ENCODE measurements at regions not wholly inside any gene's neighbourhood (a gene's known extent, or its start where the extent isn't known, plus 50 kb on each side); places are given as distances from the start of the nearest gene placed in this dataset.
"Not testable (repeated sequence)": the region's sequence is repeated elsewhere in the genome, so short reads cannot be mapped to it uniquely, and the experiment has no call there.

- Histone ChIP-seq H2BK5ac (ENCODE audit: low read length) (no peak overlapping the region), H4K5ac (ENCODE audit: low read length) (no peak overlapping the region), H3K23ac (ENCODE audit: low read length) (no peak overlapping the region), H4K8ac (ENCODE audit: low read depth, low read length) (no peak overlapping the region), H2AK5ac (ENCODE audit: low read length) (no peak overlapping the region), H2BK15ac (replicated peaks; ENCODE audit: low read depth) (no peak overlapping the region), H3K4me1 (ENCODE audit: control insufficient read depth, low read depth, low read length) (no peaks in the 10 kb centered on the region), H3K4ac (ENCODE audit: low read depth, low read length) (no peak overlapping the region), H2BK120ac (ENCODE audit: low read depth, low read length) (no peak overlapping the region), H3K36me3 (ENCODE audit: control insufficient read depth, insufficient read depth, low read length) (no peaks in the 10 kb centered on the region), H3K79me2 (ENCODE audit: control insufficient read depth, insufficient read depth, low read length) (no peaks in the 10 kb centered on the region), H3K18ac (ENCODE audit: low read length) (no peak overlapping the region), H3K79me1 (ENCODE audit: low read length) (no peaks in the 10 kb centered on the region), H3K4me3 (ENCODE audit: low read length) (no peak overlapping the region), H3K9ac (ENCODE audit: low read length) (no peak overlapping the region), H3K4me2 (ENCODE audit: low read length) (no peak overlapping the region), H3K27me3 (ENCODE audit: insufficient read depth, low read length, poor library complexity) (no peaks in the 10 kb centered on the region), H3K56ac (ENCODE audit: low read length) (no peak overlapping the region), H3K27ac (ENCODE audit: low read depth, low read length) (no peak overlapping the region)
- no CpG with 5 or more reads among the region's 7 CpGs for WGBS (ENCODE audit: extremely low coverage, insufficient coverage, low lambda C conversion rate)
- DNase-seq, result peak; percentile 81
Measured at GRCh38 chr10:121324678-121325213, 273.5 kb downstream of the FGFR2 start.

GRCh38 chr10:121325490-121326231, 272.6 kb downstream of the FGFR2 start:
- Histone ChIP-seq H3K36me3 (ENCODE audit: control insufficient read depth, insufficient read depth, low read length) (no peaks in the 10 kb centered on the region), H3K4me1 (ENCODE audit: control insufficient read depth, low read depth, low read length) (no peaks in the 10 kb centered on the region), H2BK5ac (ENCODE audit: low read length) (no peak overlapping the region), H3K4ac (ENCODE audit: low read depth, low read length) (peak overlapping the region; percentile 11), H3K56ac (ENCODE audit: low read length) (no peak overlapping the region), H4K8ac (ENCODE audit: low read depth, low read length) (no peak overlapping the region), H3K27me3 (ENCODE audit: insufficient read depth, low read length, poor library complexity) (no peaks in the 10 kb centered on the region), H4K5ac (ENCODE audit: low read length) (no peak overlapping the region), H3K23ac (ENCODE audit: low read length) (no peak overlapping the region), H3K27ac (ENCODE audit: low read depth, low read length) (no peak overlapping the region), H2BK120ac (ENCODE audit: low read depth, low read length) (no peak overlapping the region), H2AK5ac (ENCODE audit: low read length) (no peak overlapping the region), H2BK15ac (replicated peaks; ENCODE audit: low read depth) (no peak overlapping the region), H3K79me1 (ENCODE audit: low read length) (no peaks in the 10 kb centered on the region), H3K18ac (ENCODE audit: low read length) (no peak overlapping the region), H3K4me2 (ENCODE audit: low read length) (no peak overlapping the region), H3K4me3 (ENCODE audit: low read length) (no peak overlapping the region), H3K79me2 (ENCODE audit: control insufficient read depth, insufficient read depth, low read length) (no peaks in the 10 kb centered on the region), H3K9ac (ENCODE audit: low read length) (no peak overlapping the region)
- WGBS (ENCODE audit: extremely low coverage, insufficient coverage, low lambda C conversion rate), result no CpG with 5 or more reads among the region's 5 CpGs
- no peak for DNase-seq

- H3K4ac ChIP-seq (ENCODE audit: low read depth, low read length), result no peak overlapping the region
- H2AK5ac ChIP-seq (ENCODE audit: low read length), result no peak overlapping the region
- no peak overlapping the region for H3K4me3 ChIP-seq (ENCODE audit: low read length)
- DNase-seq, result peak; percentile 54
- no peak overlapping the region for H2BK120ac ChIP-seq (ENCODE audit: low read depth, low read length)
- no peak overlapping the region for H3K4me2 ChIP-seq (ENCODE audit: low read length)
- H4K8ac ChIP-seq (ENCODE audit: low read depth, low read length), result no peak overlapping the region
- no peak overlapping the region for H2BK5ac ChIP-seq (ENCODE audit: low read length)
- no peak overlapping the region for H4K5ac ChIP-seq (ENCODE audit: low read length)
- H3K27me3 ChIP-seq (ENCODE audit: insufficient read depth, low read length, poor library complexity), result no peaks in the 10 kb centered on the region
- no CpG with 5 or more reads among the region's 4 CpGs for WGBS (ENCODE audit: extremely low coverage, insufficient coverage, low lambda C conversion rate)
- H3K79me1 ChIP-seq (ENCODE audit: low read length), result no peaks in the 10 kb centered on the region
- H3K79me2 ChIP-seq (ENCODE audit: control insufficient read depth, insufficient read depth, low read length), result no peaks in the 10 kb centered on the region
- no peaks in the 10 kb centered on the region for H3K4me1 ChIP-seq (ENCODE audit: control insufficient read depth, low read depth, low read length)
- no peak overlapping the region for H2BK15ac ChIP-seq (replicated peaks; ENCODE audit: low read depth)
- no peak overlapping the region for H3K9ac ChIP-seq (ENCODE audit: low read length)
- H3K56ac ChIP-seq (ENCODE audit: low read length), result no peak overlapping the region
- H3K23ac ChIP-seq (ENCODE audit: low read length), result no peak overlapping the region
- no peaks in the 10 kb centered on the region for H3K36me3 ChIP-seq (ENCODE audit: control insufficient read depth, insufficient read depth, low read length)
- no peak overlapping the region for H3K27ac ChIP-seq (ENCODE audit: low read depth, low read length)
- H3K18ac ChIP-seq (ENCODE audit: low read length), result no peak overlapping the region
Measured at GRCh38 chr10:121326905-121327304, 271.3 kb downstream of the FGFR2 start.

GRCh38 chr10:121327727-121328126, 270.5 kb downstream of the FGFR2 start:
- Histone ChIP-seq H2BK5ac (ENCODE audit: low read length) (no peak overlapping the region), H3K18ac (ENCODE audit: low read length) (no peak overlapping the region), H3K9ac (ENCODE audit: low read length) (no peak overlapping the region), H4K5ac (ENCODE audit: low read length) (no peak overlapping the region), H2AK5ac (ENCODE audit: low read length) (no peak overlapping the region), H3K27me3 (ENCODE audit: insufficient read depth, low read length, poor library complexity) (no peaks in the 10 kb centered on the region), H3K56ac (ENCODE audit: low read length) (no peak overlapping the region), H3K79me2 (ENCODE audit: control insufficient read depth, insufficient read depth, low read length) (no peaks in the 10 kb centered on the region), H3K4ac (ENCODE audit: low read depth, low read length) (no peak overlapping the region), H3K79me1 (ENCODE audit: low read length) (no peaks in the 10 kb centered on the region), H4K8ac (ENCODE audit: low read depth, low read length) (no peak overlapping the region), H3K36me3 (ENCODE audit: control insufficient read depth, insufficient read depth, low read length) (no peaks in the 10 kb centered on the region), H3K23ac (ENCODE audit: low read length) (no peak overlapping the region), H3K4me3 (ENCODE audit: low read length) (no peak overlapping the region), H2BK120ac (ENCODE audit: low read depth, low read length) (no peak overlapping the region), H3K4me2 (ENCODE audit: low read length) (no peak overlapping the region), H3K27ac (ENCODE audit: low read depth, low read length) (no peak overlapping the region), H3K4me1 (ENCODE audit: control insufficient read depth, low read depth, low read length) (no peaks in the 10 kb centered on the region), H2BK15ac (replicated peaks; ENCODE audit: low read depth) (no peak overlapping the region)
- WGBS (ENCODE audit: extremely low coverage, insufficient coverage, low lambda C conversion rate), result no CpG with 5 or more reads among the region's 1 CpG
- DNase-seq, result no peak

GRCh38 chr10:121329631-121330030, 268.6 kb downstream of the FGFR2 start:
- H4K5ac ChIP-seq (ENCODE audit: low read length); H3K4me1 ChIP-seq (ENCODE audit: control insufficient read depth, low read depth, low read length); H3K4ac ChIP-seq (ENCODE audit: low read depth, low read length); H4K8ac ChIP-seq (ENCODE audit: low read depth, low read length); DNase-seq; H2BK5ac ChIP-seq (ENCODE audit: low read length); H3K23ac ChIP-seq (ENCODE audit: low read length); H3K27me3 ChIP-seq (ENCODE audit: insufficient read depth, low read length, poor library complexity); H3K4me2 ChIP-seq (ENCODE audit: low read length); H3K56ac ChIP-seq (ENCODE audit: low read length); H3K9ac ChIP-seq (ENCODE audit: low read length); H3K4me3 ChIP-seq (ENCODE audit: low read length); H3K79me2 ChIP-seq (ENCODE audit: control insufficient read depth, insufficient read depth, low read length); H2BK120ac ChIP-seq (ENCODE audit: low read depth, low read length); H3K27ac ChIP-seq (ENCODE audit: low read depth, low read length); H2BK15ac ChIP-seq (replicated peaks; ENCODE audit: low read depth); H3K36me3 ChIP-seq (ENCODE audit: control insufficient read depth, insufficient read depth, low read length); H3K18ac ChIP-seq (ENCODE audit: low read length); H3K79me1 ChIP-seq (ENCODE audit: low read length); H2AK5ac ChIP-seq (ENCODE audit: low read length): not testable (repeated sequence)
- no CpG with 5 or more reads among the region's 4 CpGs for WGBS (ENCODE audit: extremely low coverage, insufficient coverage, low lambda C conversion rate)

GRCh38 chr10:121330563-121330962, 267.7 kb downstream of the FGFR2 start:
- WGBS (ENCODE audit: extremely low coverage, insufficient coverage, low lambda C conversion rate), result no CpG with 5 or more reads among the region's 1 CpG
- no peak overlapping the region for H3K4me2 ChIP-seq (ENCODE audit: low read length)
- no peak overlapping the region for H3K4ac ChIP-seq (ENCODE audit: low read depth, low read length)
- no peak overlapping the region for H2BK120ac ChIP-seq (ENCODE audit: low read depth, low read length)
- no peak overlapping the region for H2BK15ac ChIP-seq (replicated peaks; ENCODE audit: low read depth)
- no peak overlapping the region for H3K18ac ChIP-seq (ENCODE audit: low read length)
- H2AK5ac ChIP-seq (ENCODE audit: low read length), result no peak overlapping the region
- no peak for DNase-seq
- H3K27ac ChIP-seq (ENCODE audit: low read depth, low read length), result no peak overlapping the region
- H4K5ac ChIP-seq (ENCODE audit: low read length), result no peak overlapping the region
- no peak overlapping the region for H3K23ac ChIP-seq (ENCODE audit: low read length)
- H4K8ac ChIP-seq (ENCODE audit: low read depth, low read length), result no peak overlapping the region
- H3K4me3 ChIP-seq (ENCODE audit: low read length), result no peak overlapping the region
- no peaks in the 10 kb centered on the region for H3K79me2 ChIP-seq (ENCODE audit: control insufficient read depth, insufficient read depth, low read length)
- H3K79me1 ChIP-seq (ENCODE audit: low read length), result no peaks in the 10 kb centered on the region
- H3K36me3 ChIP-seq (ENCODE audit: control insufficient read depth, insufficient read depth, low read length), result no peaks in the 10 kb centered on the region
- no peak overlapping the region for H3K9ac ChIP-seq (ENCODE audit: low read length)
- H3K27me3 ChIP-seq (ENCODE audit: insufficient read depth, low read length, poor library complexity), result no peaks in the 10 kb centered on the region
- H3K56ac ChIP-seq (ENCODE audit: low read length), result no peak overlapping the region
- H3K4me1 ChIP-seq (ENCODE audit: control insufficient read depth, low read depth, low read length), result no peaks in the 10 kb centered on the region
- no peak overlapping the region for H2BK5ac ChIP-seq (ENCODE audit: low read length)
